ENCODE measurements at regions not wholly inside any gene's neighbourhood (a gene's known extent, or its start where the extent isn't known, plus 50 kb on each side); places are given as distances from the start of the nearest gene placed in this dataset.

- peak; percentile 52 to 94 (median 69) for TF ChIP-seq CTCF (IDR thresholded peaks at IDR 0.05)
- no peak for TF ChIP-seq POLR2A (IDR thresholded peaks at IDR 0.05)
These were observed 65.2 kb upstream of the LMO1 start for GRCh38 chr11:8328848-8329330.

Data from esophagus squamous epithelium (tissue), 4 donors.